ENCODE measurements at regions not wholly inside any gene's neighbourhood (a gene's known extent, or its start where the extent isn't known, plus 50 kb on each side); places are given as distances from the start of the nearest gene placed in this dataset.
A peak's percentile ranks its signal among the peaks of the same experiment; 100 is the strongest.

DNA sequence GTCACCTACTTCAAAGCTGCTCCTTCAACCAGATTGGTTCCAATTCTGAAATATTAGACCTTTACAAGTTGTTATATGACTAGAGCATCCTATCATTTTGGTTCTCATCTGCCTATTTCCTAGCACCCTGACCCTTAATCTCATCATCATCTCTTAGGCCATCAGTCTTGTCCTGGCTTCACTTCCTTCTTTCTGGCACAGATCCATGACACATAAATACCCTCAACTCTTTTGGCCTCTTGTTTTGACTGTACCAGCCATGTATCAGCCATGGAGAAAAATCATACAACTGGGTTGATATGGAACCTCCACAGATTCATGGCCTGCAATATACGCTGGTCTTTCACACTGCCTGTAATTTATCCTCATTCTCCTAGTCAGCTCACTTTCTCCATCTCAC, 123.1 kb upstream of the FBXL17 start:
- TF ChIP-seq, protein P1, sequence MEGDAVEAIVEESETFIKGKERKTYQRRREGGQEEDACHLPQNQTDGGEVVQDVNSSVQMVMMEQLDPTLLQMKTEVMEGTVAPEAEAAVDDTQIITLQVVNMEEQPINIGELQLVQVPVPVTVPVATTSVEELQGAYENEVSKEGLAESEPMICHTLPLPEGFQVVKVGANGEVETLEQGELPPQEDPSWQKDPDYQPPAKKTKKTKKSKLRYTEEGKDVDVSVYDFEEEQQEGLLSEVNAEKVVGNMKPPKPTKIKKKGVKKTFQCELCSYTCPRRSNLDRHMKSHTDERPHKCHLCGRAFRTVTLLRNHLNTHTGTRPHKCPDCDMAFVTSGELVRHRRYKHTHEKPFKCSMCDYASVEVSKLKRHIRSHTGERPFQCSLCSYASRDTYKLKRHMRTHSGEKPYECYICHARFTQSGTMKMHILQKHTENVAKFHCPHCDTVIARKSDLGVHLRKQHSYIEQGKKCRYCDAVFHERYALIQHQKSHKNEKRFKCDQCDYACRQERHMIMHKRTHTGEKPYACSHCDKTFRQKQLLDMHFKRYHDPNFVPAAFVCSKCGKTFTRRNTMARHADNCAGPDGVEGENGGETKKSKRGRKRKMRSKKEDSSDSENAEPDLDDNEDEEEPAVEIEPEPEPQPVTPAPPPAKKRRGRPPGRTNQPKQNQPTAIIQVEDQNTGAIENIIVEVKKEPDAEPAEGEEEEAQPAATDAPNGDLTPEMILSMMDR (IDR thresholded peaks at IDR 0.05), result no peak

DNA sequence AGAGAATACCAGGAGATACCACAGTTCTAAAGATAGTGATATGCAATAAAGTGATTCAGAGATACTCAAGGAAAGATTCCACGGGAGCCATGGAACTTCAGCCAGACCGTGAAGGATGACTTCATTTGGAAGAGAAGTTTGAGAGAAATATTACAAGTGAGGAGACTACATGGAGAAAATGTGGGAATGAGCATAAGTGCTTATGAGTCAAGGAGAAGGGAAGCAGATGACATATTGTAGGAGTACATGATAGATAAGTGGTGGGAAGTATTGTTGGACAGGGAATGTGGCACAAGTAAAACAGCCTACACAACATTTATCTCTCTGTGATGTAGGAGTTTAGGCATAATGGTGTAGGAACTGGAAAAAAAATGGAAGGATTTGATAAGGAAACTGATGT, 122.1 kb upstream of the FBXL17 start:
- TF ChIP-seq, protein P1 (IDR thresholded peaks at IDR 0.05), result no peak

DNA sequence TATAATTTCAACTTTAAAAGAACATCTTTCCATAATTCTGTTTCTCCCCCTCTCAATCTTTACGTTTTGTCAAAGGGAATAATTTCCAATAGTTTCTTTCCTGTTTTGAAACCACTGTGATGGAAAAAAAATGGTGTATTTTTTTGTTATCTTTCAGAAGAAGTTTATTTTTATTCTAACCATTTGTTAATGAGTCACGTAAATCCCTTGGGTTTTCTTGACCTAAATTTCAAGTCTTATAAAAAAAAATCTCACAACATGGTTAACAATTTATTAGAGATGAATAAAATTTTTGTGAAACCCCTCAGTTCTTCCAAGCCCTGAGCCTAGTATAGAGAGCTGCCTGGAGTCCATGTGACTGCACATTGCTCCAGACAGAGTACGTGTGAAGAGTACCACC, 106.1 kb upstream of the FBXL17 start:
- TF ChIP-seq, protein P1 (IDR thresholded peaks at IDR 0.05), result no peak

DNA sequence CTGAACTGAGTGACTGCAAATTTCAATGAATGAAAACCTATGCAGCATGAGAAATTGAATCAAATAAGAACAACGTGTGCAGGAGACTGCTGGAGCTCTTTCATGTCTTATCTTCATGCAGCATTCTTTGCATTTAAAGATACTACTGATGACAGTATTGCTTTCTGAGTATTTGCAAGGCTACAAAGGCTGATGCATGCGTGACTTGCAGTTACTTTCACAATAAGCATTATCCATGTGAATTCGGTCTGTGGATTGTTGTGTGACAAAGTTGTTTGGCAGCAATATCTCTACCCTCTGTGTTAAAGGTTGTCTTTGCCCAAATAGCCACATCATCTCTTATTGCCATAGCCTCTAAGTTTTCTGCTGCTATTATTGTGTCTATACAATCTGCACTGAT, 102.1 kb upstream of the FBXL17 start:
- TF ChIP-seq, protein P1 (IDR thresholded peaks at IDR 0.05), result no peak

DNA sequence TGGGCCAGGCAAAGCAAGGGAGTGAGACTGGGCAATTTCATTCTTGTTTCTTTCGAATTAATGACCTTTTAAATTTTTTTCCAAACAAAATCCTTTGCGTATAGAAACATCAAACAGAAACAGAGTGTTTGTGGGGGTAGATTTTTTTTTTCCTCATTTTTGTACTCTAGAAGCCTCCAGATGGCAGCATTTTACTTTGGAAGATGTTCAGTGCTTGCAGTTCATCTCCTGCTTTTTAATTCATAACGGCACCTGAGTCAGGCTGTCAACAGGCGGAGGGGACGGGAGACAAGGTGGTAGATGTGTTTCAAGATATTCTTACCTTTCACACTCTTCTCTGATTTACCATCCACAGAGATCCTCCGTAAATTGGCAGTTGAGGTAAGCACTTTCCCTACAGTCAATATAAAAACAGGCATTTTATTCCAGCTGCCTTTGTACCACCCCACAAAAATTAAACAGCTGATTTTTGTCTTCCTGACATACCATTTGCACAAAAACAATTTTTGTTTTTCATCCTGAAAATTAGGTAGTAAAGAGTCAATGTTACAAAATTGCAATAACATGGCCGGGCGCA, 99.5 kb upstream of the FBXL17 start:
- TF ChIP-seq, protein P1 (IDR thresholded peaks at IDR 0.05), result peak; percentile 62

DNA sequence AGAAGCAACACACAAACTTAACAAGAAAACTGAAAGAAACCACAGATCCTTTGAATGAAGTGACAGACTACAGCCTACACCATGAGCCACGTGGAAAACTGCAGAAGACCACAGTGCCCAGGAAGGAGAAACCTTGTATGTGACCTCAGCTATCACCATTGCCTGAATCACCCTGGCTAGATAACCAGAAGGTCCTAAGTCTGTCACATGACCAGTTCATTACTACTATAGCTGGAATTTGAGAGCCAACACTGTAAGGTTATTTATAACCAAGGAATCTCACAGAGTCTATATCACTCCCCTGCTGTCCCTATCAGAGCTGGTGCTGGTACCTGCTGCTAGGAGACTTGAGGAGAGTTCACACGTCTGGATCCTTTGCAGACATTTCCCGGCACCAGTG, 90.3 kb upstream of the FBXL17 start:
- TF ChIP-seq, protein P1 (IDR thresholded peaks at IDR 0.05), result no peak

DNA sequence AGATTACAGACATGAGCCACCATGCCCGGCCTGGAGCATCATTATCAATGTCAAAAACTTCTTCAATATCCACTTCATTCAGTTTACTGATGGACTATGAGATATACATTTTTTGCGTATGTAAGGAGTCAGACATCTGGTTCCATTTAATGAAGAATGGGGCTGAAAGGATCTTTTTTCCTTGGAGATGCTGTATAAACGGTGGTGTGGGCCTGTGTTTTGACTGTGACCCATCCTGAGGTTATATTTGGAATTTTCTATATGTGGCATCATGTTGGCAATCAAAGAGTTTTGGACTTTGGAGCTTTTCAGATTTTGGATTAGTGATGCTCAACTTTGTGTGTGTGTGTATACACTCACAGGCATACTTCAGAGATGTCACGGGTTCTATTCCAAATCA, 85.7 kb upstream of the FBXL17 start:
- TF ChIP-seq, protein P1 (IDR thresholded peaks at IDR 0.05), result no peak

Data from LNCAP (cell line).